HEK293 (cell line): ENCODE measurements at regions not wholly inside any gene's neighbourhood (a gene's known extent, or its start where the extent isn't known, plus 50 kb on each side); places are given as distances from the start of the nearest gene placed in this dataset.

Experiments used
- BCL11A ChIP-seq: fragments of 450-650 bp; formaldehyde crosslinking; IDR thresholded peaks from 2 replicates; pipeline ENCODE4 v1.5.1; 2016; ENCODE audit warnings: low read depth, missing biosample characterization, missing genetic modification characterization
- IKZF3 ChIP-seq: fragments of 450-650 bp; IDR thresholded peaks from 2 replicates; pipeline ENCODE4 v1.5.0; 2018; ENCODE audit warnings: missing biosample characterization, mild to moderate bottlenecking, missing genetic modification characterization, moderate library complexity
- KLF16 ChIP-seq: fragments of 450-650 bp; formaldehyde crosslinking; IDR thresholded peaks from 2 replicates; pipeline ENCODE4 v1.5.1; 2017; ENCODE audit warnings: missing biosample characterization, missing genetic modification characterization
- PRDM1 ChIP-seq: fragments of 450-650 bp; formaldehyde crosslinking; IDR thresholded peaks from 2 replicates; pipeline ENCODE4; 2016; ENCODE audit warnings: missing biosample characterization, missing genetic modification characterization
- REST ChIP-seq: fragments of 450-650 bp; formaldehyde crosslinking; IDR thresholded peaks from 2 replicates; pipeline ENCODE4 v1.5.1; 2016; ENCODE audit warnings: missing biosample characterization, missing genetic modification characterization
- YY1 ChIP-seq: fragments of 450-650 bp; formaldehyde crosslinking; IDR thresholded peaks from 2 replicates; pipeline ENCODE4 v1.5.1; 2018; ENCODE audit warnings: missing biosample characterization, missing genetic modification characterization
- ZBTB11 ChIP-seq: fragments of 450-650 bp; formaldehyde crosslinking; conservative IDR thresholded peaks from 2 replicates; pipeline ENCODE4 v1.5.1; 2016; ENCODE audit warnings: low read depth, missing biosample characterization, missing genetic modification characterization
- ZNF266 ChIP-seq: fragments of 450-650 bp; formaldehyde crosslinking; IDR thresholded peaks from 2 replicates; pipeline ENCODE4 v1.5.1; 2016; ENCODE audit warnings: missing biosample characterization, missing genetic modification characterization, low read depth
- ZNF292 ChIP-seq: fragments of 450-650 bp; formaldehyde crosslinking; IDR thresholded peaks from 2 replicates; pipeline ENCODE4 v1.5.1; 2016; ENCODE audit warnings: low read depth, missing biosample characterization, missing genetic modification characterization, borderline replicate concordance
- ZNF48 ChIP-seq: fragments of 450-650 bp; formaldehyde crosslinking; IDR thresholded peaks from 2 replicates; pipeline ENCODE4 v1.5.1; 2016; ENCODE audit warnings: missing biosample characterization, missing genetic modification characterization
- ZNF785 ChIP-seq: fragments of 450-650 bp; formaldehyde crosslinking; IDR thresholded peaks from 2 replicates; pipeline ENCODE4 v1.5.1; 2016; ENCODE audit warnings: missing biosample characterization, missing genetic modification characterization
- TF ChIP-seq, protein P1 (sequence below): fragments of 450-650 bp; formaldehyde crosslinking; IDR thresholded peaks from 2 replicates; pipeline ENCODE4 v1.5.1; 2016; ENCODE audit warnings: missing biosample characterization, missing genetic modification characterization

DNA sequence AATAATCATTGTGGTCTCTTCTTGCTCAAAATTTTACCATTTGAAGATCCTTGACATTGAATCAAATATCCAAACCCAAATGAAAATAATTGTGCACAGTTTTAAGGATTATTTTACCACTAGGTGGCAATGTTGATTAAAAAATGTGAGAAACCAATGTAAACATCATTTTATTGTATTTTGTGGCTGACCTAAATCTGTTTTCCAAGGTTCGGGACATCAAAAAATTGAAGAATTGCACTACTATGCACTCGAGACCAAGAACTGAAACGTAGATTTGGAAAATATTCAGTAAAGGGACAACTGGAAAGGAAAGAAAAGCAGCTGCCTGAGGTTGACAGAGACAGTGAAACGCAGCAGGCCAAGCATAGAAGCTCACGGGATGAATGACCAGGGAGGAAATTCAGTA lies 259.3 kb downstream of the SNX13 start:
- TF ChIP-seq ZNF785 (tag by site-specific recombination) (no peak), ZNF48 (tag by site-specific recombination) (no peak), ZNF292 (tag by site-specific recombination) (no peak), PRDM1 (no peak), YY1 (tag by site-specific recombination) (no peak), BCL11A (no peak), KLF16 (tag by site-specific recombination) (no peak), ZNF266 (tag by site-specific recombination) (no peak), REST (tag by site-specific recombination) (no peak), IKZF3 (no peak), ZBTB11 (no peak)
- TF ChIP-seq, protein P1, sequence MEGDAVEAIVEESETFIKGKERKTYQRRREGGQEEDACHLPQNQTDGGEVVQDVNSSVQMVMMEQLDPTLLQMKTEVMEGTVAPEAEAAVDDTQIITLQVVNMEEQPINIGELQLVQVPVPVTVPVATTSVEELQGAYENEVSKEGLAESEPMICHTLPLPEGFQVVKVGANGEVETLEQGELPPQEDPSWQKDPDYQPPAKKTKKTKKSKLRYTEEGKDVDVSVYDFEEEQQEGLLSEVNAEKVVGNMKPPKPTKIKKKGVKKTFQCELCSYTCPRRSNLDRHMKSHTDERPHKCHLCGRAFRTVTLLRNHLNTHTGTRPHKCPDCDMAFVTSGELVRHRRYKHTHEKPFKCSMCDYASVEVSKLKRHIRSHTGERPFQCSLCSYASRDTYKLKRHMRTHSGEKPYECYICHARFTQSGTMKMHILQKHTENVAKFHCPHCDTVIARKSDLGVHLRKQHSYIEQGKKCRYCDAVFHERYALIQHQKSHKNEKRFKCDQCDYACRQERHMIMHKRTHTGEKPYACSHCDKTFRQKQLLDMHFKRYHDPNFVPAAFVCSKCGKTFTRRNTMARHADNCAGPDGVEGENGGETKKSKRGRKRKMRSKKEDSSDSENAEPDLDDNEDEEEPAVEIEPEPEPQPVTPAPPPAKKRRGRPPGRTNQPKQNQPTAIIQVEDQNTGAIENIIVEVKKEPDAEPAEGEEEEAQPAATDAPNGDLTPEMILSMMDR (tag by site-specific recombination), result no peak
